T-helper 22 cell (primary cell): ENCODE measurements at regions not wholly inside any gene's neighbourhood (a gene's known extent, or its start where the extent isn't known, plus 50 kb on each side); places are given as distances from the start of the nearest gene placed in this dataset.

Source experiments
- DNase-seq: peaks from one replicate; pipeline ENCODE4 v3.0.0-alpha.2; 2020; ENCODE audit warnings: low read depth

GRCh38 chr17:79150035-79150733 lies 75.6 kb downstream of the ENGASE start:
- DNase-seq = no peak

- DNase-seq = no peak
Observed at GRCh38 chr17:79148584-79148983, 74.0 kb downstream of the ENGASE start.

- DNase-seq = no peak
Observed at GRCh38 chr17:79147746-79148506, 73.3 kb downstream of the ENGASE start.

GRCh38 chr17:79146562-79146961 lies 71.9 kb downstream of the ENGASE start:
- DNase-seq = no peak

- no peak for DNase-seq
Observed at GRCh38 chr17:79145548-79145947, 70.9 kb downstream of the ENGASE start.

- DNase-seq = no peak
Observed at GRCh38 chr17:79144133-79144532, 69.5 kb downstream of the ENGASE start.

- DNase-seq = no peak
Observed at GRCh38 chr17:79142375-79142774, 67.8 kb downstream of the ENGASE start.

GRCh38 chr17:79141578-79142355 lies 67.1 kb downstream of the ENGASE start:
- no peak for DNase-seq

- DNase-seq = no peak
Observed at GRCh38 chr17:79138826-79139225, 64.2 kb downstream of the ENGASE start.

- DNase-seq = no peak
Observed at GRCh38 chr17:79137789-79138165, 63.2 kb downstream of the ENGASE start.

GRCh38 chr17:79137015-79137788 lies 62.6 kb downstream of the ENGASE start:
- no peak for DNase-seq

- DNase-seq = no peak
Observed at GRCh38 chr17:79136596-79136995, 62.0 kb downstream of the ENGASE start.
